Karpas-422 (cell line): ENCODE measurements at regions not wholly inside any gene's neighbourhood (a gene's known extent, or its start where the extent isn't known, plus 50 kb on each side); places are given as distances from the start of the nearest gene placed in this dataset.

Experiments
- DNase-seq: peaks from one replicate; pipeline ENCODE4 v3.0.0-alpha.2; 2015
- H2AFZ ChIP-seq: fragments of 200-600 bp; sonication (generic); 2 replicates; pipeline ENCODE4 v1.6.1; 2014; ENCODE audit warnings: antibody characterized with exemption, low read length, mixed read lengths
- H3K27ac ChIP-seq: fragments of 200-600 bp; sonication (generic); 2 replicates; pipeline ENCODE4 v1.5.1; 2014; ENCODE audit warnings: mild to moderate bottlenecking, low read length, moderate library complexity
- H3K27me3 ChIP-seq: fragments of 200-600 bp; sonication (generic); 2 replicates; pipeline ENCODE4 v1.6.1; 2014; ENCODE audit warnings: low read length, mixed read lengths
- H3K36me3 ChIP-seq: fragments of 200-600 bp; sonication (generic); 2 replicates; pipeline ENCODE4 v1.6.1; 2014; ENCODE audit warnings: low read length, mixed read lengths; ENCODE audit not compliant: insufficient read depth
- H3K4me1 ChIP-seq: fragments of 200-600 bp; sonication (generic); 2 replicates; pipeline ENCODE4 v1.6.1; 2014; ENCODE audit warnings: mild to moderate bottlenecking, low read length, mixed read lengths
- H3K4me2 ChIP-seq: fragments of 200-600 bp; sonication (generic); 2 replicates; pipeline ENCODE4 v1.6.1; 2014; ENCODE audit warnings: low read length, low read depth, mild to moderate bottlenecking; ENCODE audit not compliant: poor library complexity, severe bottlenecking
- H3K4me3 ChIP-seq: fragments of 200-600 bp; sonication (generic); 2 replicates; pipeline ENCODE4 v1.5.1; 2014; ENCODE audit warnings: mild to moderate bottlenecking, antibody characterized with exemption, low read length, mixed read lengths
- H3K79me2 ChIP-seq: fragments of 200-600 bp; sonication (generic); 2 replicates; pipeline ENCODE4 v1.6.1; 2014; ENCODE audit warnings: mild to moderate bottlenecking, low read length, mixed read lengths
- H3K9ac ChIP-seq: fragments of 200-600 bp; sonication (generic); 2 replicates; pipeline ENCODE4 v1.6.0; 2014; ENCODE audit warnings: low read length
- H3K9me2 ChIP-seq: fragments of 200-600 bp; sonication (generic), shearing (Covaris generic); replicated peaks from 2 replicates; pipeline ENCODE4 v1.6.0; 2014; ENCODE audit warnings: mild to moderate bottlenecking, low read length, moderate library complexity; ENCODE audit not compliant: insufficient read depth
- H3K9me3 ChIP-seq: fragments of 300-700, 200-600 bp; sonication (generic); 2 replicates; pipeline ENCODE4 v1.6.1; 2014; ENCODE audit warnings: low read length, mixed read lengths
- H4K20me1 ChIP-seq: fragments of 200-600 bp; sonication (generic); 2 replicates; pipeline ENCODE4 v1.6.1; 2014; ENCODE audit warnings: mild to moderate bottlenecking, antibody characterized with exemption, low read length, low read depth; ENCODE audit not compliant: insufficient read depth

GRCh38 chr3:4001976-4002375 is 202.7 kb downstream of the LRRN1 start:
- Histone ChIP-seq H3K9me3 (no peaks in the 10 kb centered on the region), H3K9me2 (no peaks in the 10 kb centered on the region), H3K27me3 (no peaks in the 10 kb centered on the region), H3K4me1 (no peaks in the 10 kb centered on the region), H3K27ac (no peak overlapping the region), H3K9ac (no peak overlapping the region), H4K20me1 (no peaks in the 10 kb centered on the region), H3K4me2 (no peak overlapping the region), H2AFZ (no peak overlapping the region), H3K79me2 (no peaks in the 10 kb centered on the region), H3K4me3 (no peak overlapping the region), H3K36me3 (no peaks in the 10 kb centered on the region)
- DNase-seq = no peak

- Histone ChIP-seq H3K4me3 (no peak overlapping the region), H3K9me2 (no peaks in the 10 kb centered on the region), H3K36me3 (no peaks in the 10 kb centered on the region), H3K27ac (no peak overlapping the region), H2AFZ (no peak overlapping the region), H3K9ac (no peak overlapping the region), H3K4me2 (no peak overlapping the region), H3K4me1 (no peaks in the 10 kb centered on the region), H3K27me3 (no peaks in the 10 kb centered on the region), H3K79me2 (no peaks in the 10 kb centered on the region), H4K20me1 (no peaks in the 10 kb centered on the region), H3K9me3 (no peaks in the 10 kb centered on the region)
- DNase-seq = no peak
These were observed 207.1 kb downstream of the LRRN1 start for GRCh38 chr3:4006288-4006687.

DNA sequence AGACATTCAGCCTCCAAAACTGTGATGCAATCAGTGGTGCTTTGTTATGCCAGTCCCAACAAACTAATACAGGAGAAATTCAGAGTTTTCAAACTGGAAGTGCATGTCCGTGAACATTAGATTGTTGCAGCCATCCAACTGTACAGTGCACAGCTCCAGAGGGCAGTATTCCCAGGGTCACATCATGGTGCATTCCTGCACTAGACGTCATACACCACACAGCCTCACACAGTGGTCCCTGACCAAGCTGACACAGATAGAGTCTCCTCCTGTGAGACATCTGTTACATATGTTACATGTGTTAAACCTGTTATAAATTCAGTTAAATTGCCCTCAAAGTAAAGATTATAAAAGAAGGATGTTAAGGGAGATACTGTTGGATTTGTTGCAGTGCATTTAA is 209.0 kb downstream of the LRRN1 start:
- Histone ChIP-seq H3K9ac (no peak overlapping the region), H3K27ac (no peak overlapping the region), H3K4me1 (no peaks in the 10 kb centered on the region), H3K9me2 (no peaks in the 10 kb centered on the region), H3K9me3 (no peaks in the 10 kb centered on the region), H4K20me1 (no peaks in the 10 kb centered on the region), H3K79me2 (no peaks in the 10 kb centered on the region), H3K27me3 (no peaks in the 10 kb centered on the region), H2AFZ (no peak overlapping the region), H3K36me3 (no peaks in the 10 kb centered on the region), H3K4me3 (no peak overlapping the region), H3K4me2 (no peak overlapping the region)
- no peak for DNase-seq

DNA sequence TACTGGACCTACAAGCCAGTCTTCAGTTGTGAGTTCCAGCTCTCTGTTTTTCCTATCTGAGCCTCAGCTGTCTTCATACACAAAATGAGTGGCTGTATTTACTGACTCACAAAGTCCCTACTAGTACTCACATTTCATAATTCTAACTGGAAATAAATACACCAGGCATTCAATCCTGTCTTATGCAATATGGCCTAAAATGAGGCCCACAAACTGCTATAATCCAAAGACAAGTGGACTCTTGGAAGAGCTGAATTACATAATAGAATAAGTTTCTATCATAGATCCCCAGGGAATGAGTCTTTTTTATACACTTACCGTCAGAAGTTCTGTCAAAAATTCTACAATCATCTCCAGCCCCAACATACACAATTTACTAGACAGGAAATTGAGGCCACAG is 211.9 kb downstream of the LRRN1 start:
- H3K27ac ChIP-seq = no peak overlapping the region
- H3K4me1 ChIP-seq = no peaks in the 10 kb centered on the region
- H3K9ac ChIP-seq = no peak overlapping the region

GRCh38 chr3:4015426-4015825 is 216.2 kb downstream of the LRRN1 start:
- no peaks in the 10 kb centered on the region for H3K9me2 ChIP-seq

More for the DNA sequence above, 211.9 kb downstream of the LRRN1 start:
- no peaks in the 10 kb centered on the region for H3K27me3 ChIP-seq
- H3K9me3 ChIP-seq = no peaks in the 10 kb centered on the region
- H3K4me3 ChIP-seq = no peak overlapping the region
- no peak overlapping the region for H2AFZ ChIP-seq
- H3K9me2 ChIP-seq = no peaks in the 10 kb centered on the region
- no peaks in the 10 kb centered on the region for H3K79me2 ChIP-seq
- H3K36me3 ChIP-seq = no peaks in the 10 kb centered on the region
- H4K20me1 ChIP-seq = no peaks in the 10 kb centered on the region
- no peak for DNase-seq
- no peak overlapping the region for H3K4me2 ChIP-seq

DNA sequence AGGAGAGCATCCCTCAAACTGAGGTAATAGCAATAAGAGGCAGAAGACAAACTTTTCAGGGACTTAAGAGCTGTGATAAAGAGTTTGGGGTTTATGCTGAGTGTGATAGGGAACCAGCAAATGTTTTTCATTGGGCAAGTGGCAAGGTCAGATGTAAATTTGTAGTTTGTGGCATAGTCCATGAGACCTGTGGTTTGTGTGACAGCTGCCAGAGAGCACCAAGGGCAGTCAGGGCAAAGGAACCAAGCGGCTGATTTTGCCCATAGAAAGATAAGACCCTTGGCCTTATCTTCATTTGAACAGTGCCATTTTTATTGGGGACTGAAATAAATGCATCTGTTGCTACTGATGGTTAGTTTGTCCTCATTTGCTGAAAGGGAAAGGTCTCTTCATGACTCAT is 220.3 kb downstream of the LRRN1 start:
- Histone ChIP-seq H3K27ac (no peak overlapping the region), H2AFZ (no peak overlapping the region), H3K79me2 (no peaks in the 10 kb centered on the region), H3K36me3 (no peaks in the 10 kb centered on the region), H3K27me3 (no peaks in the 10 kb centered on the region), H3K4me3 (no peak overlapping the region), H4K20me1 (no peaks in the 10 kb centered on the region), H3K9me3 (no peaks in the 10 kb centered on the region), H3K9ac (no peak overlapping the region), H3K4me1 (no peaks in the 10 kb centered on the region), H3K4me2 (no peak overlapping the region), H3K9me2 (no peaks in the 10 kb centered on the region)
- DNase-seq = no peak

More at GRCh38 chr3:4015426-4015825, 216.2 kb downstream of the LRRN1 start:
- Histone ChIP-seq H3K4me1 (no peaks in the 10 kb centered on the region), H3K9ac (no peak overlapping the region), H3K27me3 (no peaks in the 10 kb centered on the region), H4K20me1 (no peaks in the 10 kb centered on the region), H3K4me3 (no peak overlapping the region), H3K4me2 (no peak overlapping the region), H3K36me3 (no peaks in the 10 kb centered on the region), H2AFZ (no peak overlapping the region), H3K79me2 (no peaks in the 10 kb centered on the region), H3K27ac (no peak overlapping the region), H3K9me3 (no peaks in the 10 kb centered on the region)
- DNase-seq = no peak

DNA sequence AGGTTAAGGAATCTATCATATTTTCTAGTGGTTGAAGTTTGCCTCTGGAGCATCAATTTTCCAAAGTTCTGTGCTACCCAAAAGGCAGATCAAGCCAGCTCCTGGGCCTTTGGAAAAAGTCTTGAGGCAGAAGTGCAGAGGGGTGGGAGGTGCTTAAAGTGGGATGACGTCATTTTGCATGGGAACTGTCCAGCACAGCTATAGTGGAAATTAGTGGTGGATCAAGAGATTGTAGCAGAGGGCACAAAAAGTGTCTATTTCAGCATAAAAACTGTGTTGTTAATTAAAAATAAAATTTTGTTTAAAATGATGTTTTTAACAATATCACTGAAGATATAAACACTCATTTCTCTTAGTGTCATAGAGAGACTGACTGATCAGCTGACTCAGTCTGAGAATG is 221.9 kb downstream of the LRRN1 start:
- H3K9me2 ChIP-seq = no peaks in the 10 kb centered on the region
- no peaks in the 10 kb centered on the region for H3K36me3 ChIP-seq
- no peaks in the 10 kb centered on the region for H3K79me2 ChIP-seq
- no peak overlapping the region for H3K4me3 ChIP-seq
- H3K27me3 ChIP-seq = no peaks in the 10 kb centered on the region
- H3K27ac ChIP-seq = no peak overlapping the region
- no peak overlapping the region for H2AFZ ChIP-seq
- H4K20me1 ChIP-seq = no peaks in the 10 kb centered on the region
- H3K9ac ChIP-seq = no peak overlapping the region
- DNase-seq = no peak
- no peak overlapping the region for H3K4me2 ChIP-seq
- no peaks in the 10 kb centered on the region for H3K9me3 ChIP-seq
- H3K4me1 ChIP-seq = no peaks in the 10 kb centered on the region

GRCh38 chr3:4029135-4029534 is 229.9 kb downstream of the LRRN1 start:
- Histone ChIP-seq H2AFZ (no peak overlapping the region), H3K27me3 (no peaks in the 10 kb centered on the region; the same call in 1 of the 2 replicates), H3K4me3 (no peak overlapping the region), H3K9me3 (no peaks in the 10 kb centered on the region), H3K9ac (no peak overlapping the region), H3K79me2 (no peaks in the 10 kb centered on the region), H3K27ac (no peak overlapping the region), H4K20me1 (no peaks in the 10 kb centered on the region), H3K9me2 (no peaks in the 10 kb centered on the region), H3K4me1 (no peaks in the 10 kb centered on the region), H3K4me2 (no peak overlapping the region), H3K36me3 (no peaks in the 10 kb centered on the region)
- no peak for DNase-seq

- no peak for DNase-seq
- no peaks in the 10 kb centered on the region for H4K20me1 ChIP-seq
- no peak overlapping the region for H3K9ac ChIP-seq
- H3K27me3 ChIP-seq = no peaks in the 10 kb centered on the region; the same call in 1 of the 2 replicates
- no peaks in the 10 kb centered on the region for H3K9me2 ChIP-seq
- no peaks in the 10 kb centered on the region for H3K9me3 ChIP-seq
- no peak overlapping the region for H3K27ac ChIP-seq
- no peak overlapping the region for H3K4me3 ChIP-seq
- H3K4me2 ChIP-seq = no peak overlapping the region
- H2AFZ ChIP-seq = no peak overlapping the region
- H3K79me2 ChIP-seq = no peaks in the 10 kb centered on the region
- no peaks in the 10 kb centered on the region for H3K4me1 ChIP-seq
- H3K36me3 ChIP-seq = no peaks in the 10 kb centered on the region
These were observed 231.4 kb downstream of the LRRN1 start for GRCh38 chr3:4030624-4031023.
